ENCODE measurements at regions not wholly inside any gene's neighbourhood (a gene's known extent, or its start where the extent isn't known, plus 50 kb on each side); places are given as distances from the start of the nearest gene placed in this dataset.

DNA sequence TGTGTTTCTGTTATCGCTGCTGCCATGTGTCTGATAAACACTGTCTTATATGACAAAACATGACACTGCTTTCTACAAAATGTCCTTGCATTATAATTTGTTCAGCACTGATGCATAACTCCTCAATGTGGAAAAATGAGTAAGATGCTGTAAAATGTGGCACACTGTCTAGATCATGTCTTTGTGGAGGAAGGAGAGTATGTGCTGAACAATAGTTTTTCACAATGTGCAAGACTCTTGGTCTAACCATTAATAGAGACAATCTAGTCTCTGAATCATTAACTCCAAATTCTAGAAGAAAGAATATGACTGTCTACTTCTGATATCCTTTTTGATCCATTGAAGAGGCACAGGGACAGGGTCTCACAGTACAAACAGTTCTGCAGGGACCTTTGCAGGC lies 127.9 kb upstream of the RARB start:
- TF ChIP-seq, protein P1, sequence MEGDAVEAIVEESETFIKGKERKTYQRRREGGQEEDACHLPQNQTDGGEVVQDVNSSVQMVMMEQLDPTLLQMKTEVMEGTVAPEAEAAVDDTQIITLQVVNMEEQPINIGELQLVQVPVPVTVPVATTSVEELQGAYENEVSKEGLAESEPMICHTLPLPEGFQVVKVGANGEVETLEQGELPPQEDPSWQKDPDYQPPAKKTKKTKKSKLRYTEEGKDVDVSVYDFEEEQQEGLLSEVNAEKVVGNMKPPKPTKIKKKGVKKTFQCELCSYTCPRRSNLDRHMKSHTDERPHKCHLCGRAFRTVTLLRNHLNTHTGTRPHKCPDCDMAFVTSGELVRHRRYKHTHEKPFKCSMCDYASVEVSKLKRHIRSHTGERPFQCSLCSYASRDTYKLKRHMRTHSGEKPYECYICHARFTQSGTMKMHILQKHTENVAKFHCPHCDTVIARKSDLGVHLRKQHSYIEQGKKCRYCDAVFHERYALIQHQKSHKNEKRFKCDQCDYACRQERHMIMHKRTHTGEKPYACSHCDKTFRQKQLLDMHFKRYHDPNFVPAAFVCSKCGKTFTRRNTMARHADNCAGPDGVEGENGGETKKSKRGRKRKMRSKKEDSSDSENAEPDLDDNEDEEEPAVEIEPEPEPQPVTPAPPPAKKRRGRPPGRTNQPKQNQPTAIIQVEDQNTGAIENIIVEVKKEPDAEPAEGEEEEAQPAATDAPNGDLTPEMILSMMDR (conservative IDR thresholded peaks at IDR 0.05; ENCODE audit: low read length), result no peak
- no peak for TF ChIP-seq EZH2phosphoT487 (IDR thresholded peaks at IDR 0.05; ENCODE audit: borderline replicate concordance, low read depth, low read length)

All from OCI-LY7 (cell line).